ENCODE measurements at regions not wholly inside any gene's neighbourhood (a gene's known extent, or its start where the extent isn't known, plus 50 kb on each side); places are given as distances from the start of the nearest gene placed in this dataset.

DNA sequence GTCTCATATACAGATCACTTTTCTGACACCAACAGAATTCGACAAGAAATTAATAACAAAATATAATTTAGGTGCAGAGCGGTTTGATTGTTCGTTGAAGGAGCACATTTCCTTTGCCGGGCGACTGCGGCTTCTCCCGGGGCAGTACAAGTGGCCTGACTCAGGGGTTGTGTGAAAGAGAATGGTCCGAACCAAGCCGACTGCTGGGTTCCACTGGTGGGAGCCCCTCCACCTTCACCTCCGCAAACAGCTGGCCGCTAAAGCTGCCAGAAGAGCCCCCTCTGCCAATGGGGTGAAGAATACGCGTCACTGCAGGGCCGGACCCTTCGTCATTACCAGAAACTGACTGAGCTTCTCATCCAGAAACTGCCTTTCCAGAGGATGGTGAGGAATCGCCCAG is 156.0 kb upstream of the IFNE start:
- TF ChIP-seq, protein P1, sequence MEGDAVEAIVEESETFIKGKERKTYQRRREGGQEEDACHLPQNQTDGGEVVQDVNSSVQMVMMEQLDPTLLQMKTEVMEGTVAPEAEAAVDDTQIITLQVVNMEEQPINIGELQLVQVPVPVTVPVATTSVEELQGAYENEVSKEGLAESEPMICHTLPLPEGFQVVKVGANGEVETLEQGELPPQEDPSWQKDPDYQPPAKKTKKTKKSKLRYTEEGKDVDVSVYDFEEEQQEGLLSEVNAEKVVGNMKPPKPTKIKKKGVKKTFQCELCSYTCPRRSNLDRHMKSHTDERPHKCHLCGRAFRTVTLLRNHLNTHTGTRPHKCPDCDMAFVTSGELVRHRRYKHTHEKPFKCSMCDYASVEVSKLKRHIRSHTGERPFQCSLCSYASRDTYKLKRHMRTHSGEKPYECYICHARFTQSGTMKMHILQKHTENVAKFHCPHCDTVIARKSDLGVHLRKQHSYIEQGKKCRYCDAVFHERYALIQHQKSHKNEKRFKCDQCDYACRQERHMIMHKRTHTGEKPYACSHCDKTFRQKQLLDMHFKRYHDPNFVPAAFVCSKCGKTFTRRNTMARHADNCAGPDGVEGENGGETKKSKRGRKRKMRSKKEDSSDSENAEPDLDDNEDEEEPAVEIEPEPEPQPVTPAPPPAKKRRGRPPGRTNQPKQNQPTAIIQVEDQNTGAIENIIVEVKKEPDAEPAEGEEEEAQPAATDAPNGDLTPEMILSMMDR (IDR thresholded peaks at IDR 0.05; ENCODE audit: borderline replicate concordance, insufficient read depth, low read depth, low read length), result no peak
- no peak overlapping the region for H3K4me3 ChIP-seq (ENCODE audit: low read depth, low read length)

DNA sequence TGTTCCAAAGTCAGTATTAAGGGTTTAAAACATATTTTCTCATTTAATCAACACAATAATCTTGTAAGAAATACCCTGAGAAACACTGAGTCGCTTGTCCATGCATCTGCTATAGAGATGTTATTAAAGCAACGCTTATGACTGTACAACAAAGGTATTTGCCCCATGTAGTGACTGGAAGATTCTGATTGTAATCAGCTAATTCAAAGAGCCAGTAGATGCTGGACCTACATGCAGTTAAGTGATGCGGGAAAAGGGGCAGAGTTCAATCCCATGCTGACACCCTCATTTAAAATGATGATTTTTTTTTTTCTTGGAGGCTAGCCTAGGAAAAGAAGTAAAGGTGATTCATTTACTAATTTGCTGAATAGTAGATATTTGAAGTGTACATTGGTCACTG is 149.3 kb upstream of the MTAP start:
- no peak overlapping the region for H3K4me3 ChIP-seq (ENCODE audit: low read depth, low read length)
- TF ChIP-seq, protein P1 (IDR thresholded peaks at IDR 0.05; ENCODE audit: borderline replicate concordance, insufficient read depth, low read depth, low read length), result no peak

DNA sequence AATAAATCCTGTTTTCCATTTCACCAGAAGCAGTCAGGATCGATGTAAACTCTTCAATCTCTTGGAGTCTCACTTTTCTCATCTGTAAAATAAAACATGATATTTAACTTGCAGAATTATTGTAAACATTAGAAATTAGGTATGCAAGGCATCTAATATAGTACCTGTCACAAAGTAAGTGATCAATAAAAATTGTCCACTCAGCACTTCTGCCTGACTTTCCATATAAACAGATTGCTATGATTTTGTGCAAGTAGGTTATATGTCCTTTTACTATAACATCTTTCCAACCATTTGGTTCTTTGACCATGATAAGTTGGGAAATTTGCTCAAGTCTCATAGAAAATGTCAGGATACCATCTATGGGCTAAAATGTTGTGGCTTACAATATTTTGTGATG is 148.8 kb upstream of the MTAP start:
- no peak overlapping the region for H3K4me3 ChIP-seq (ENCODE audit: low read depth, low read length)
- TF ChIP-seq, protein P1 (IDR thresholded peaks at IDR 0.05; ENCODE audit: borderline replicate concordance, insufficient read depth, low read depth, low read length), result no peak

DNA sequence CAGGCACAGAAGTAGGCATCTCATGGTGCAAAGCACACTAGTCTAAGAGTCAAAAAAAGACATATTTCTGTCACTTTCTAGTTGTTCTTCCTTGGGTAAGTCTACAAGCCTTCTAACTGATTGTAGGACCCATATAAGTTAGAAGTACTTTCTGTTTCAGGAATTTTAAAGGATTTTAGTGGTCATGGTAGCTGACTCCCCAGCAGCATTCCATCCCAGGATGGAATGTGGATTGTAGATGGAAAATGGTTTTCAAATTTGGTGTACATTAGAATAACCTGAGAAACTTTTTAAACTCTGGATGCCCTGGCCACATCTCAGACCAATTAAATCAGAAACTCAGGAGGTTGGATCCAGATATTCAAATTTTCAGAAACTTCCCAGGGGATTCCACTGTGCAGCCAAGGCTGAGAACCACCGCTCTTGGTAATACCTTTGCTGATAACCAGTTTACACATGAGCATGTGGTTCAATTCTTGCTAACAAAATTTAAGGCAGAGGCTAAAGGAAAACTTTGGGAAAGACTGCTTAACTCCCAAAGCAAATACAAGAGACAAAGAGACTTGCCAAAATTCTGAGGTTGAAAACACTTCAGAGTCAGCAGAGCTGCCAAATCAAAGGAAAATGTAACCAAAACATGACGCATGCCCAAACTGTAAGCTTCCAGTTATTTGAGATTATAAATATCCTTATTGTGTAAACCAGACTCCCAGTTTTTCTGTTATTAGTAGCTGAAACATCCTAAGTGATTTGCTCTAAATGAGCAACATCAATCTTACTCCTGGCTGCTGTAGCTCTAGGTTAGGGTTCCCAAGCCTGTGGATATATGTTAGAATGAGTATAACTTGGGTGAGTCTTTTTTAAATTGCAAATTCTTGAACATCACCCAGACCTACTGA is 145.4 kb upstream of the MTAP start:
- TF ChIP-seq, protein P1 (IDR thresholded peaks at IDR 0.05; ENCODE audit: borderline replicate concordance, insufficient read depth, low read depth, low read length), result no peak
- no peak overlapping the region for H3K4me3 ChIP-seq (ENCODE audit: low read depth, low read length)

DNA sequence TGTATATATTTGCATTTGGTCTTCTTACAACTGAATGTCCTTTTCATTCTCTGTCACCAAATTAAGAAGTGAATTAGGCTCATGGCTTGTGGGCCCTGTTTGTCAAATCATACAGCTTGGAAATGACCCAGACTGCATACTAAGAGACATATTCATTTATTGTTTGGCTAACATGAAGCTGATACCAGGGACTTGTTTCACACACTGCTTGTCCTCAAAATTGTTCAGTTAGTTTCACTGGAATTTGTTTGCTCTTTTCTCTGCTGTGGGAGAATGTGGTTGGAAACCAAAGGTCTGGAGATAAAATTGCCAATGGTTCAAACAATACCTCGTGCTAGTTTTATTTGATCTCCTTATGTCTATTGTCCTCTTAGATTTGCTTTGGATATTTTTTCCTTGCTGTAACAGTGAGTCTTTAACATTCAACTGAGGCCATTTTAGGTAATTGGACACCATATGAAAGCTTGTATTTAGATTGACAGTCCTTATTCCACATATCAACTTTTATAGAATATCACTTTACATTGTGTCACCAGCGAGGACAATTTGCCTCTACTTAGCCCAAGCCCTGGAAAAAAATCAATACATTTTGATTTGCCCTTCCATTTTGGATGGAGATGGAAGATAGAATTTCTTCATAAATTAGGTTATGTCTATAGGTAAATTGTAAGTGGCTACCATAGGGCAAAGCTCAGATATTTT is 144.3 kb upstream of the MTAP start:
- H3K4me3 ChIP-seq (ENCODE audit: low read depth, low read length), result no peak overlapping the region
- TF ChIP-seq, protein P1 (IDR thresholded peaks at IDR 0.05; ENCODE audit: borderline replicate concordance, insufficient read depth, low read depth, low read length), result no peak

DNA sequence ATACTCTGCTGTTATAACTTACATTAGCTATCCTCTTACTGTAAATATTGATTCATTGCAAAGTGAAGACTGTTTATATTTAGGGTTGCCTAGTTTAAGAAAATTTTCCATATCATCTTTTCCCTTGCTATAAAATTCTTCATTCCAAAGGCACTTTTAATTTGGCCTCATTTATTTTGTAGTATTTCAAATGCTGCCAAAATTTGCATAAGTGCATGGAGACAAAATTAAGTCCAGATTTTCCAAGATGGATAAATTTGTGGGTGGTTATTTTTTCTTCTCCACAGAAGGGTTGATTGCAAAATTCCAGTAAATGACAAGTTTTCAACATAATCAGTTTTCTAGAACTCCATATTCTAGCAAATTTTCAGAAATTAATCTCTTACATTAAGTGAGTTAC is 141.5 kb upstream of the MTAP start:
- H3K4me3 ChIP-seq (ENCODE audit: low read depth, low read length), result no peak overlapping the region
- TF ChIP-seq, protein P1 (IDR thresholded peaks at IDR 0.05; ENCODE audit: borderline replicate concordance, insufficient read depth, low read depth, low read length), result no peak
